Breast epithelium (tissue), 4 donors: ENCODE measurements at regions not wholly inside any gene's neighbourhood (a gene's known extent, or its start where the extent isn't known, plus 50 kb on each side); places are given as distances from the start of the nearest gene placed in this dataset.

Experiments
- DNase-seq, 2 donors: peaks; one replicate each; pipeline ENCODE4 v3.0.0-alpha.2; 2019; ENCODE audit warnings: low spot score in 2 of 2
- H3K27ac ChIP-seq, 2 donors: fragments of 200-600 bp; sonication (generic) in 1 of 2; one replicate each; pipeline ENCODE4 v1.5.1; 2016 to 2019; ENCODE audit warnings: mild to moderate bottlenecking in 1 of 2
- H3K27me3 ChIP-seq, 2 donors: fragments of 200-600 bp; sonication (generic) in 1 of 2; one replicate each; pipeline versions ENCODE4 v1.5.1 to v1.6.0; 2017 to 2019; ENCODE audit warnings: control low read depth in 1 of 2, mild to moderate bottlenecking in 1 of 2
- H3K36me3 ChIP-seq: fragments of 200-600 bp; one replicate; pipeline ENCODE4 v1.5.1; 2019
- H3K4me1 ChIP-seq, 2 donors: fragments of 200-600 bp; sonication (generic); one replicate each; pipeline ENCODE4 v1.5.1; 2016 to 2019; ENCODE audit warnings: control low read depth in 1 of 2
- H3K4me3 ChIP-seq, 3 donors: fragments of 200-600 bp; sonication (generic); 1 replicate in 2 of 3; 2 replicates in 1 of 3; pipeline ENCODE4 v1.5.1; 2016 to 2019; ENCODE audit warnings: mild to moderate bottlenecking in 3 of 3, moderate library complexity in 2 of 3
- H3K9me3 ChIP-seq, 2 donors: fragments of 200-600 bp; sonication (generic) in 1 of 2; one replicate each; pipeline ENCODE4 v1.5.1; 2016 to 2019; ENCODE audit warnings: control low read depth in 1 of 2
- CTCF ChIP-seq, 3 donors: fragments of 450-650 bp; IDR thresholded peaks; one replicate each; pipeline ENCODE4 v1.5.1; 2016 to 2017; ENCODE audit warnings: antibody characterized with exemption in 3 of 3, mild to moderate bottlenecking in 3 of 3, moderate library complexity in 3 of 3
- POLR2A ChIP-seq: fragments of 450-650 bp; IDR thresholded peaks from one replicate; pipeline ENCODE4 v1.6.1; 2016; ENCODE audit warnings: antibody characterized with exemption, mild to moderate bottlenecking, moderate library complexity
- POLR2AphosphoS5 ChIP-seq, 3 donors: sonication (generic); formaldehyde crosslinking; IDR thresholded peaks; one replicate each; pipeline ENCODE4 v1.6.1; 2017; ENCODE audit warnings: antibody characterized with exemption in 3 of 3
- intact Hi-C: fragments of 100-400 bp; cut with DNase I; formaldehyde crosslinking; loops from one replicate; pipeline ENCODE4 v1.15.1; 2023; ENCODE audit warnings: low total_unique reads

- DNase-seq: no peak
- H3K27ac ChIP-seq: no peak overlapping the region
- no peaks in the 10 kb centered on the region for H3K27me3 ChIP-seq
- intact Hi-C loops: no loop called here
- H3K4me3 ChIP-seq: no peak overlapping the region
- TF ChIP-seq POLR2A (no peak), CTCF (IDR thresholded peaks at IDR 0.05) (no peak), POLR2AphosphoS5 (IDR thresholded peaks at IDR 0.05) (no peak)
- no peaks in the 10 kb centered on the region for H3K9me3 ChIP-seq
- no peaks in the 10 kb centered on the region for H3K4me1 ChIP-seq
- no peaks in the 10 kb centered on the region for H3K36me3 ChIP-seq
These were observed 171.5 kb downstream of the MYCN start for GRCh38 chr2:16111838-16112210.

DNA sequence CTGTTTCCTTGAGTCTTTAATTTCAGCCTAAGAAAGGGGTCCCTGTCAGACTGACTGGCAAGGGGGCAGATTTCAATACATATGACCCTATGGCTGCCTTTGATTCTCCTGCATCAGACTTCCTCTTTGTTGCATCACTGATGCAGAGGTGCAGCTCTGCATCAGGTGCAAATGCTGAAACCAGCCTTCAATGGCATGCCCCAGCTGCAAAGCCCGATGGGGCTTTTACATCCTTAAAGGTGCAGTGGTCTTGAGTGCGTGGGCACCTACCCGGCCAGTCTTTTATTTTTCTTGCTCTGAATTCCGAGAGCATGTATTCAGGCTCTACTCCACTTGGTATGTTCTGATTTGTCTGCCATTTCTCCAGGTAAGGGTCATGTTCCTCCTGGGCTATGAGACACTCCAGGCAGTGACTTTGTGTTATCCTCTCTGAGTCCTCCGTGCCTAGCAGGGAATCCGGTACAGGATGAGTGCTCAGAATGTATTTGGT, 169.5 kb downstream of the MYCN start:
- no peaks in the 10 kb centered on the region for H3K4me1 ChIP-seq
- no peak overlapping the region for H3K4me3 ChIP-seq
- H3K27me3 ChIP-seq: peaks cover 0 to under 1% of the 10 kb centered on the region in 2 donors
- DNase-seq: no peak
- intact Hi-C loops: no loop called here
- H3K27ac ChIP-seq: no peak overlapping the region
- H3K36me3 ChIP-seq: no peaks in the 10 kb centered on the region
- H3K9me3 ChIP-seq: no peaks in the 10 kb centered on the region
- TF ChIP-seq POLR2A (no peak), CTCF (IDR thresholded peaks at IDR 0.05) (no peak), POLR2AphosphoS5 (IDR thresholded peaks at IDR 0.05) (no peak)

DNA sequence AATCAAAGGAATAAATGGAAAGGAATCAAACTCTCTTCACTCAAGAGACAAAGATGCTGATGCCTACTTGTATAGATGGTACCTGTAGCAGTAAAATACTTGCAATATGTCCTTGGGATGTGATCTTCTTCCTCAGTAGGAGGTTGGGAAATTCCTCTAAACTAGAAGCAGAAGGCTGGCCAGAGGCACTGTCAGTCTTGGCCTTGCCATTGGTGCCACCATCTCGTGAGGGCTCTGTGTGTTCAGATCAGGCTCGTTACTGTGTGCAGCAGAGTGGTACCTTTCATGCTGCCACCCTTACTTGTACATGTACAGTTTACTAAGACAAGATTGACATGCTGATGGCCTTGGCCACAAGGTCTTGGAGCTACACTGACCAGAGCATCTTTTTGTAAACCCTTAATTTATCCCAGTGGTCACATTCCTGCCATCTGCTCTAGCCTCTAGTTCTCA, 169.0 kb downstream of the MYCN start:
- Histone ChIP-seq H3K36me3 (no peaks in the 10 kb centered on the region), H3K27ac (no peak overlapping the region), H3K9me3 (no peaks in the 10 kb centered on the region), H3K4me1 (no peaks in the 10 kb centered on the region), H3K27me3 (peaks cover 0 to 5% of the 10 kb centered on the region in 2 donors), H3K4me3 (no peak overlapping the region)
- intact Hi-C loops: no loop called here
- DNase-seq: no peak
- TF ChIP-seq POLR2AphosphoS5 (IDR thresholded peaks at IDR 0.05): no peak
- TF ChIP-seq POLR2A: no peak
- TF ChIP-seq CTCF (IDR thresholded peaks at IDR 0.05): no peak

DNA sequence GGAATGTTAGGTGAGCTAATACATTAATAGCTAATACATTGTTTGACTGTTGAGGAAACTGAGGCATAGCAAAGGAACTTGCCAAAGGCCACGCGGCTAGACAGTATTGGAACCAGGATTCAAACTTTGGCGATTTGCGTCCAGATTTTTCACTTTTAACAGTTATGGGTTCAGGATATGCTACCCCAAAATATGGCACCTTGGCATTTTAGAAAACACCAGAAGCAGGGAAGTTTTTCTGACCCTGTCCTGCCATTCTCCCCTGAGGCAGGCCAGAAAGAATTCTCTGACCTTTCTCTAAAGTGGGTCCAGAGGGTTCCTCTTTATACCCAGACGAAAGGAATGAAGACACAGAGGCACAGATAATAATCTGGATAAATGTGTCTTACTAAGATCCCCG, 166.9 kb downstream of the MYCN start:
- no peak for TF ChIP-seq CTCF (IDR thresholded peaks at IDR 0.05)
- TF ChIP-seq POLR2AphosphoS5 (IDR thresholded peaks at IDR 0.05): no peak
- no peak for TF ChIP-seq POLR2A
- no peaks in the 10 kb centered on the region for H3K36me3 ChIP-seq
- no peak overlapping the region for H3K4me3 ChIP-seq
- H3K27me3 ChIP-seq: peaks cover 0 to 10% of the 10 kb centered on the region in 2 donors
- intact Hi-C loops: no loop called here
- H3K9me3 ChIP-seq: no peaks in the 10 kb centered on the region
- DNase-seq: no peak
- no peaks in the 10 kb centered on the region for H3K4me1 ChIP-seq
- no peak overlapping the region for H3K27ac ChIP-seq

- H3K4me3 ChIP-seq: no peak overlapping the region
- intact Hi-C loops: no loop called here
- no peak for DNase-seq
These were observed 166.3 kb downstream of the MYCN start for GRCh38 chr2:16106619-16107018.

More at GRCh38 chr2:16106619-16107018, 166.3 kb downstream of the MYCN start:
- Histone ChIP-seq H3K27ac (no peak overlapping the region), H3K9me3 (no peaks in the 10 kb centered on the region), H3K36me3 (no peaks in the 10 kb centered on the region), H3K27me3 (peaks cover 0 to 10% of the 10 kb centered on the region in 2 donors), H3K4me1 (no peaks in the 10 kb centered on the region)
- TF ChIP-seq POLR2AphosphoS5 (IDR thresholded peaks at IDR 0.05): no peak
